ENCODE measurements at regions not wholly inside any gene's neighbourhood (a gene's known extent, or its start where the extent isn't known, plus 50 kb on each side); places are given as distances from the start of the nearest gene placed in this dataset.

DNA sequence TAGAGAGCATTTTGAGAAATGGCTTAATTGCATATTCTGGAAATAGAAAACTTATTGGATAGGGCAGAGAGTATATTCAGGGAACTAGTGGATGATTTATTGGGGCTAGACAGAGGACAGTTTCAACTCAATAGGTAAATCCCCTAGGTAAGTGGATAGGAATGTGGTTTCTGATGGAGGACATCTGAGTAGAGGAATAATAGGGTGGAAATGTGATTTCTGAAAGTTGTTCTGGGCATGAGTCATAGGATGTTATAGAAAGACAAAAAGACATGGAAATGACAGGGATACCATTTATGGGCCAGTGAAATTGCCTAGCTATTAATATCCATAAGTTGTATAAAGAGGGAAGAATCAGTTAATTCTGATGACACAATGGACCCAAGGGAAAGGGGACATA lies 563.3 kb upstream of the GOLIM4 start:
- DNase-seq (ENCODE audit: low spot score): no peak
- Histone ChIP-seq H3K27ac (no peak overlapping the region), H3K4me3 (no peak overlapping the region)
- TF ChIP-seq, protein P1, sequence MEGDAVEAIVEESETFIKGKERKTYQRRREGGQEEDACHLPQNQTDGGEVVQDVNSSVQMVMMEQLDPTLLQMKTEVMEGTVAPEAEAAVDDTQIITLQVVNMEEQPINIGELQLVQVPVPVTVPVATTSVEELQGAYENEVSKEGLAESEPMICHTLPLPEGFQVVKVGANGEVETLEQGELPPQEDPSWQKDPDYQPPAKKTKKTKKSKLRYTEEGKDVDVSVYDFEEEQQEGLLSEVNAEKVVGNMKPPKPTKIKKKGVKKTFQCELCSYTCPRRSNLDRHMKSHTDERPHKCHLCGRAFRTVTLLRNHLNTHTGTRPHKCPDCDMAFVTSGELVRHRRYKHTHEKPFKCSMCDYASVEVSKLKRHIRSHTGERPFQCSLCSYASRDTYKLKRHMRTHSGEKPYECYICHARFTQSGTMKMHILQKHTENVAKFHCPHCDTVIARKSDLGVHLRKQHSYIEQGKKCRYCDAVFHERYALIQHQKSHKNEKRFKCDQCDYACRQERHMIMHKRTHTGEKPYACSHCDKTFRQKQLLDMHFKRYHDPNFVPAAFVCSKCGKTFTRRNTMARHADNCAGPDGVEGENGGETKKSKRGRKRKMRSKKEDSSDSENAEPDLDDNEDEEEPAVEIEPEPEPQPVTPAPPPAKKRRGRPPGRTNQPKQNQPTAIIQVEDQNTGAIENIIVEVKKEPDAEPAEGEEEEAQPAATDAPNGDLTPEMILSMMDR (IDR thresholded peaks at IDR 0.05): no peak

DNA sequence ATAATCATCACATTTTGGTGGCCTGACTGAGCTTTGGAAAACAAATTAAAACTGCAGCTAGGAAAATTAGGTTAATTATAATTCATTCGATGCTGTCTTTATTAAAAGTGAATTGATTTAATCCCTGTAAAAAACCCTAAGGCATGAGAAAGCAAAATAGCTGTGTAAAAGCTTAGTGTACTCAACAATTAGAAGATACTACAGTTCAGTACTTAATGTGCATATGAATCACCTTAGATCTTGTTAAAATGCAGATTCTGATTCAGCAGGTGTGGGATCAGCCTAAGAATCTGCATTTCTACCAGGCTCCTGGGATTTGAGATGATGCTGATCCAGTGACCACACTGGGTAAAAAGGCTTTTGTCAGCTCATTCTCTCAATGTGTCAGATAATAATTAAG lies 559.9 kb upstream of the GOLIM4 start:
- no peak overlapping the region for H3K4me3 ChIP-seq
- no peak overlapping the region for H3K27ac ChIP-seq
- no peak for DNase-seq (ENCODE audit: low spot score)
- TF ChIP-seq, protein P1 (IDR thresholded peaks at IDR 0.05): no peak

DNA sequence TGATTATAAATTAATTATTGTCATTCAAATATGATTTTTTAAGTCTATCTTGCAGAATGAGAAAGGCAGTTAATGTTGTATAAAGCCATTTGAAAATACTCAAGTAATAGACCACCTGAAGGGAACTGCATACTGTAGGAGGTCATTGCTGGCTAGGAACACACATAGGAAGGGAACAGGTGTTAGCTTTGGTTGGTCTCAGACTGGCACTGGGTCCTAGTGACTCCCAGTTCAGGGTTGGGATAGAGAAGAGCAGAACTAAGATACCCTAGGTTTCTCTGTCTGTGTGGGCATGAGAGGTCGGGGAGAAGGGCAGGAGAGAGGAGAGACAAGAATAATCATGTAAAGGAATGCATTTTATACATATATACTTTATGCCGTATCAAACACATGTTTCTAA lies 559.0 kb upstream of the GOLIM4 start:
- no peak overlapping the region for H3K27ac ChIP-seq
- DNase-seq (ENCODE audit: low spot score): no peak
- no peak overlapping the region for H3K4me3 ChIP-seq
- TF ChIP-seq, protein P1 (IDR thresholded peaks at IDR 0.05): no peak

GRCh38 chr3:168653255-168653654 lies 557.5 kb upstream of the GOLIM4 start:
- TF ChIP-seq, protein P1 (IDR thresholded peaks at IDR 0.05): no peak
- Histone ChIP-seq H3K27ac (no peak overlapping the region), H3K4me3 (no peak overlapping the region)
- DNase-seq (ENCODE audit: low spot score): no peak

DNA sequence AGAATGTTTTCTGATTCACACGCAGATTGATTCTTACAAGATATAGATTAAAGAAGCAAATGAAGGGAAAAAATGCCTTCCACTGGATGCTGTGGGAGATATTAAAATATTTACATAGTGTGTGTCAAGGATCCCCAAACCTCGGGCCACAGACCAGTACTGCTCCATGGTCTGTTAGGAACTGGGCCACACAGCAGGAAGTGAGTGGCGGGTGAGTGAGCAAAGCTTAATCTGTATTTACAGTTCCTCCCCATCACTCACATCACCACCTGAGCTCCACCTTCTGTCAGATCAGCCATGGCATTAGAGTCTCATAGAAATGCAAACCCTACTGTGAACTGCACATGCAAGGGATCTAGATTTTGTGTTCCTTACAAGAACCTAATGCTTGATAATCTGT lies 552.6 kb upstream of the GOLIM4 start:
- no peak for DNase-seq (ENCODE audit: low spot score)
- TF ChIP-seq, protein P1 (IDR thresholded peaks at IDR 0.05): no peak
- H3K27ac ChIP-seq: no peak overlapping the region
- no peak overlapping the region for H3K4me3 ChIP-seq

DNA sequence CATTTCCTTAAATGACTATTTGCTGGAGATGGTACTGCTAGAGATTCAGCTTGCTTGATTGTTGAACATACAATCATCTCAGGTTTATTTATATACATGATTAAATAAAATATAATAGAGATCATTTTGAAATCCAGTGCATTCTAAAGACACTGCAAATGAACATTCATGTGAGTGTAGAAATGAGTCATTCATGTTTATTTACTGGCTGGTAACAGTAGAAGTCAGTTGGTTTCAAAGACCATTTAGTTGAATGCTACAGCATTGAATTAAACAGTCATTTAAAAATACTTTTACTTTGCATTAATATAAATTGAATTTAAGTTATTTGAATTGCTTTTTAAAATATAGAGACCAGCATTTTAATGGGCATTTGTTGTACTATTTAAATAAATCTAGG lies 551.9 kb upstream of the GOLIM4 start:
- TF ChIP-seq, protein P1 (IDR thresholded peaks at IDR 0.05): no peak
- no peak overlapping the region for H3K4me3 ChIP-seq

DNA sequence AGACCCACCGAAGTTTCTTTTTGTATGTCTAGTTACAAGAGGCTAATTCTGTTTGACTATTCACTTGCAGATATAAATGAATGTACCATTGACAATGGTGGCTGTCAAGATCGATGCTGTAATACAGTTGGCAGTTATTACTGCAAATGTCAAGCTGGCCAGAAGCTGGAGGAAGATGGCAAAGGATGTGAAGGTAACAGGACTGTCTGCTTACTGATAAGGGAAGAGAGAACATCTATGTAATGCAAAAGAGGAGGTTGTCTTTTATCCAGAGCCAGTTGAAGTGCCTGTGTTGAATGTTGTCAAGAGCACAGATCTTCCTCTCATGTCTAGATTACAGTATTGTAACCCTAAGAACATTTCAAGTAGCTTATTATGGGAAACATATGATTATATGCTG lies 549.5 kb upstream of the GOLIM4 start:
- DNase-seq (ENCODE audit: low spot score): no peak
- no peak overlapping the region for H3K4me3 ChIP-seq
- no peak overlapping the region for H3K27ac ChIP-seq
- TF ChIP-seq, protein P1 (IDR thresholded peaks at IDR 0.05): no peak

More for the DNA sequence above, 551.9 kb upstream of the GOLIM4 start:
- no peak for DNase-seq (ENCODE audit: low spot score)
- H3K27ac ChIP-seq: no peak overlapping the region

Data from coronary artery (tissue), 2 donors.